Nephron (organoid): ENCODE measurements at regions not wholly inside any gene's neighbourhood (a gene's known extent, or its start where the extent isn't known, plus 50 kb on each side); places are given as distances from the start of the nearest gene placed in this dataset.

Experiments
- H3K27ac Mint-ChIP-seq, 3 experiments: 2 replicates each; pipeline ENCODE4 v1.8.0; 2020; ENCODE audit warnings: mixed read lengths in 3 of 3, mild to moderate bottlenecking in 2 of 3, moderate library complexity in 1 of 3
- H3K27me3 Mint-ChIP-seq: 2 replicates; pipeline ENCODE4 v1.8.0; 2021; ENCODE audit warnings: low read depth, mild to moderate bottlenecking, moderate library complexity, mixed read lengths
- H3K36me3 Mint-ChIP-seq: 2 replicates; pipeline ENCODE4 v1.8.0; 2020; ENCODE audit warnings: low read depth, mixed read lengths
- H3K4me1 Mint-ChIP-seq: 2 replicates; pipeline ENCODE4 v1.8.0; 2020; ENCODE audit warnings: mixed read lengths
- H3K4me3 Mint-ChIP-seq, 3 experiments: 2 replicates each; pipeline ENCODE4 v1.8.0; 2020; ENCODE audit warnings: mild to moderate bottlenecking in 3 of 3, mixed read lengths in 3 of 3, moderate library complexity in 2 of 3
- H3K9me3 Mint-ChIP-seq: 2 replicates; pipeline ENCODE4 v1.8.0; 2020; ENCODE audit warnings: mixed read lengths
- CTCF ChIP-seq, 3 experiments: fragments of 200-600 bp; sonication (generic); IDR thresholded peaks; one replicate each; pipeline ENCODE4 v1.5.0; 2021; ENCODE audit warnings: antibody characterized with exemption in 3 of 3; ENCODE audit not compliant: unreplicated experiment in 3 of 3

DNA sequence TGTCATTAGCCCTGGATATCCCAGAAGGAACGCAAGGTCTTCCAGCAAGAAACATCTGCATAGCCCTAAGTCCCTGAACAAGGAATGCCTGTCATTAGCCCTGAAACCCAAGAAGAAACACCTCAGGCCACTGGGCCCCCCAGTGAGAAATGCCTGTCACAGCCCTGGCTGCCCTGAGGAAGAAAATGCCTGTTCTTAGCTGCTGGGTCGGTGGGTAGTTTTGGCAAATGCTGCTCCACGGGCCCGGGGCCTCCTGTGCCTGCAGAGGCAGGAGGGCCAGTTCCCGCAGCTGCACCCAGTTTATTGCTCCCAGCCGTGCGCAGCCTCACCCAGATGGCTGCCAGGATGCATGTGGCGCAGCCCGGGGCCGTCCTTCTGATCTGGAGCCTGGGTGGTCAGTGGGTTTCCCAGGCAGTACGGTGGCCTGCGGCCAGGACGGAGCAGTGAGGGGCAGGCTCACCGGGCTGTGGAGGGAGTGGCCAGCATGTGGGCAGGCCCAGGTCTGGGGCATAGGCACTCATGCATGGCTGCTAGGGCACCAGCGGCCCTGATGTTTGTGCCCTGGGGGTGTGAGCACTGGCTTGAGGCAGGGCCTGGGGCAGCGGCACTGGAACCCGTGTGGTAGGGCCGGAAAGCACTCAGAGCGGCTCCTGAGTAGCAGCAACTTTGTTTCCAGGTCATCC is 219.0 kb downstream of the ERMARD start:
- Mint-ChIP-seq H3K27me3 (peaks cover 23% of the 10 kb centered on the region), H3K27ac (no peak overlapping the region), H3K4me3 (no peak overlapping the region), H3K4me1 (peaks cover 7% of the 10 kb centered on the region), H3K36me3 (peaks cover 3% of the 10 kb centered on the region), H3K9me3 (peaks cover 2% of the 10 kb centered on the region)
- TF ChIP-seq CTCF (IDR thresholded peaks at IDR 0.05; ENCODE audit: unreplicated experiment in 3 of 3): no peak

DNA sequence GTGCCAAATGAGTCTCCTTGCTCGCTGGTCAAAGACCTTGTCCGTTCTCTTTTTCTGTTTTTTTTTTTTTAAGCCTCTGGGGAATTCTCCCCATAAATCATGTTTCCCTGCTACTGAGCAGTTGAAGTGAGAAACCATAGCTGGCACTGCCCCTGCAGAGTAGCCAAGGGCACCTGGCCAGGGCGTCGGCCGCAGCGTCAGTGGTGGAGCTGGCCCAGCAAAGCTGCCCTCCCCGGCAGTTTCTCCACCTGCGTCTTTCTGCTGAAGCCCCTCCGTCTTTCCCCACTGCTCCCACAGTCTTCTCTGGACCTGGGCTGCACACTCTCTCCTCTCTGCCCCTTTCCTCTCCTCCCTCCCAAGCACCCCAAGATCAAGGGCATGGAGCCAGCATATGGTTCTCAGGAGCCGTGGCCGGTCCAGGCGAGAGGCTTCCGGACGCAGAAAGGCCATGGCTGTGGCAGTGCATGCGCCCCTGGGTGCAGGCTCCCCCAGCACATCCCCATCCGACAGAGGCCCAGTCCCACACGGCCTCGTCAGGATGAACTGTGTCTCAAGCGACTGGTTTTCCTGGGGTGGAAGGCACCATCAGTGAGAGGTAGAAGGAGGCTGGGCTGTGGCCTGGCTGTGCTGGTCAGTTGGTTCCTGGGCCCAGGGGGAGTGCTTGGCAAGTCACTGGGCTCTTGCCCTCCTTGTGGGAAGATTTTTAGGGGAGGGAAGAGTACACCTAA is 218.1 kb downstream of the ERMARD start:
- Mint-ChIP-seq H3K9me3 (peaks cover 6% of the 10 kb centered on the region), H3K4me1 (peaks cover 3% of the 10 kb centered on the region), H3K36me3 (peaks cover 8% of the 10 kb centered on the region), H3K27ac (no peak overlapping the region), H3K4me3 (no peak overlapping the region), H3K27me3 (peaks cover 23% of the 10 kb centered on the region)
- TF ChIP-seq CTCF (IDR thresholded peaks at IDR 0.05; ENCODE audit: unreplicated experiment in 3 of 3): no peak

DNA sequence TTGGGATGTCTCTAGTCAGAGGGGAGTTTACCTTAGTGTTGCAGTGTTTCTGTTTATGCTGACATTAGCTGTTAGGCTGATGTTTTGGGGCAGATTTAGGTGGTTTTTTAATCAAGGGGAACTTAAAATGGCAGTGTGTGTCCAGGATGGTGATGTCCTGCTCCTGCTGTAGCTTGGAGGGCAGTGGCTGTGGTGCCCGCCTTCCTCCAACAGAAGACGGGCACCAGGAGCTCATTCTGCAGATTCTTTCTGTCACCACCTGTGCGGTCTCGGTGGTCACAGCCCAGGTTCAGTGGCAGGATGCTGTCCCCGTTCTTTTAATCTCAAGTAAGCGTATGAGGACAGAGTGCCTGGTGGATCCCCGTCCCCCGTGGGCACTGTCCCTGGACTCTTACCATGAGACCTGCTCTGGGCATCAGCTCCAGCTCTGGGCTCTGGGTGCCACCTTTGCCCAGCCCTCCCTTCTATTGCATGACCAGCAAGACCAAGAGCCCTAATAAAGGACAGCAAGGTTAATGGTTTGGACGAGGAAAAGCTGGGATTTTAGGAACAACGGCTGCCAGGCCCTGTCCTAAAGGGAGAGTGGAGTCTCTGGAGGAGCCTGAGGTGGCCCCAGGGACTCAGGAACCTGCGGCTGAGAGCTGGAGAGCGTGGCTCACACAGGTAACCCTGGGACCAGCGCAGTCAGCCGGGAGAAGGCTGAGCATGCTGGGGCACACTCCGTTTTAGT is 217.3 kb downstream of the ERMARD start:
- no peak for TF ChIP-seq CTCF (IDR thresholded peaks at IDR 0.05; ENCODE audit: unreplicated experiment in 3 of 3)
- Mint-ChIP-seq H3K27ac (no peak overlapping the region), H3K9me3 (peaks cover 6% of the 10 kb centered on the region), H3K4me3 (no peak overlapping the region), H3K36me3 (peaks cover 8% of the 10 kb centered on the region), H3K27me3 (peaks cover 23% of the 10 kb centered on the region), H3K4me1 (no peaks in the 10 kb centered on the region)

- TF ChIP-seq CTCF (IDR thresholded peaks at IDR 0.05; ENCODE audit: unreplicated experiment in 3 of 3): no peak
- Mint-ChIP-seq H3K9me3 (peaks cover 6% of the 10 kb centered on the region), H3K4me3 (no peak overlapping the region), H3K27ac (no peak overlapping the region), H3K4me1 (no peaks in the 10 kb centered on the region), H3K36me3 (peaks cover 8% of the 10 kb centered on the region), H3K27me3 (peaks cover 29% of the 10 kb centered on the region)
Observed at GRCh38 chr6:169967687-169968086, 216.3 kb downstream of the ERMARD start.

- peaks cover 8% of the 10 kb centered on the region for H3K36me3 Mint-ChIP-seq
Observed at GRCh38 chr6:169966312-169967181, 215.1 kb downstream of the ERMARD start.

More at GRCh38 chr6:169966312-169967181, 215.1 kb downstream of the ERMARD start:
- H3K4me3 Mint-ChIP-seq: no peak overlapping the region
- peaks cover 6% of the 10 kb centered on the region for H3K9me3 Mint-ChIP-seq
- H3K4me1 Mint-ChIP-seq: no peaks in the 10 kb centered on the region
- TF ChIP-seq CTCF (IDR thresholded peaks at IDR 0.05; ENCODE audit: unreplicated experiment in 3 of 3): no peak
- H3K27me3 Mint-ChIP-seq: peaks cover 29% of the 10 kb centered on the region
- no peak overlapping the region for H3K27ac Mint-ChIP-seq
